ENCODE measurements at regions not wholly inside any gene's neighbourhood (a gene's known extent, or its start where the extent isn't known, plus 50 kb on each side); places are given as distances from the start of the nearest gene placed in this dataset.
"Not testable (repeated sequence)": the region's sequence is repeated elsewhere in the genome, so short reads cannot be mapped to it uniquely, and the experiment has no call there.

- ATAC-seq = peak; percentile 30 to 35
Observed at GRCh38 chr6:149246691-149247384, 70.7 kb upstream of the TAB2 start.

- no peak for ATAC-seq
Observed at GRCh38 chr6:149247385-149247763, 70.1 kb upstream of the TAB2 start.

GRCh38 chr6:149248263-149248662 is 69.2 kb upstream of the TAB2 start:
- ATAC-seq = not testable (repeated sequence)

- peak; percentile 52 to 53 for ATAC-seq
Observed at GRCh38 chr6:149248693-149249369, 68.7 kb upstream of the TAB2 start.

- no peak for ATAC-seq
Observed at GRCh38 chr6:149249370-149250357, 67.8 kb upstream of the TAB2 start.

- no peak for ATAC-seq
Observed at GRCh38 chr6:149250951-149251350, 66.6 kb upstream of the TAB2 start.

- ATAC-seq = no peak
Observed at GRCh38 chr6:149252622-149253021, 64.9 kb upstream of the TAB2 start.

GRCh38 chr6:149254253-149254652 is 63.3 kb upstream of the TAB2 start:
- ATAC-seq = no peak

- no peak for ATAC-seq
Observed at GRCh38 chr6:149259753-149260152, 57.8 kb upstream of the TAB2 start.

- no peak for ATAC-seq
Observed at GRCh38 chr6:149260214-149260874, 57.2 kb upstream of the TAB2 start.

- peak; percentile 66 to 77 for ATAC-seq
Observed at GRCh38 chr6:149261364-149262040, 56.0 kb upstream of the TAB2 start.

GRCh38 chr6:149263321-149263720 is 54.2 kb upstream of the TAB2 start:
- ATAC-seq = no peak

GRCh38 chr6:149264629-149265028 is 52.9 kb upstream of the TAB2 start:
- peak; percentile 44 to 53 for ATAC-seq

- ATAC-seq = no peak
Observed at GRCh38 chr6:149265945-149266344, 51.6 kb upstream of the TAB2 start.

- ATAC-seq = peak in 1 of 2 donors; percentile 46
Observed at GRCh38 chr6:149266659-149267058, 50.9 kb upstream of the TAB2 start.

- no peak for ATAC-seq
Observed at GRCh38 chr6:149267072-149267471, 50.4 kb upstream of the TAB2 start.

- ATAC-seq = no peak
Observed at GRCh38 chr6:149267513-149268043, 49.9 kb upstream of the TAB2 start.

Data from activated CD4-positive, CD25-positive, alpha-beta regulatory T cell treated with anti-CD3 and anti-CD28 coated beads, Interleukin-2, amount 50 U/mL, for 24 hours (primary cell).